NK-92 treated with Interleukin-12 subunit alpha and Interleukin-12 subunit beta, amount 100 ng/mL, for 24 hours (cell line): ENCODE measurements at regions not wholly inside any gene's neighbourhood (a gene's known extent, or its start where the extent isn't known, plus 50 kb on each side); places are given as distances from the start of the nearest gene placed in this dataset.
"Not testable (repeated sequence)": the region's sequence is repeated elsewhere in the genome, so short reads cannot be mapped to it uniquely, and the experiment has no call there.

ENCODE experiments used
- DNase-seq: peaks from one replicate; lab custom pipeline; 2025; lab: John Stamatoyannopoulos, UW

DNA sequence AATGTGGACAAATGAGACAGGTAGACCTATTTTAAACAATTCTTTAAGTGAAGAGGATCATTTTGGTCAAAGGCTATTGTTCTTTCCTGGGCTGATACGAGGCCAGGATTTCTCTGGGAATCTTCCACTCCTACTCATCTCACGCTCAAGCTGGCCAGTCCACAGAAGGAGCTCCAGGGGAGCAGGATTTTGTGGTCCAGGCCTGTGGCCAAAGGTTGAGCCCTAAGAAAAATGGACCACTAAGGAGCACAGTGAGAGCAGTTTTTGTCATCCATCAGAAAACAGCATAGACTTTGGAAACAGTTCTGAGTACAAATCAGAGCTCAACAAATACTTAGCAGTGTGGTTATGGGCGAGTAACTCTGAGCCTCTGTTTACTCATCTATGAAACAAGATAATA, 260.2 kb upstream of the RUNX1 start:
- no peak for DNase-seq

DNA sequence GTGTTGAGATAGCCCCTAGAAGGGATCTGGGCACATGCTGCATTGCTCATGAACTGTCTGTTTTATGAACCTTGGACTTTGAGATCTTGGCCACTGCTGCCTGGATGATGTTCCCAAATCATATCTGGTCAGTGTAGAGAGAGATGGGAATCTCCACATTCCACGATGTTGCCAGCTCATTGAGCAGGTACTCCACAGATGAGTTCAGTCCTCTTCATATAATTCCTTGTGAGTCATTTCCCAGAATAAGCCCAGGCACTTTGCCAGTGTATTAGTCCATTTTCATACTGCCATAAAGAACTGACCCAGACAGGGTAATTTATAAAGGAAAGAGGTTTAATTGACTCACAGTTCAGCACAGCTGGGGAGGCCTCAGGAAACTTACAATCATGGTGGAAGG, 254.0 kb upstream of the RUNX1 start:
- no peak for DNase-seq

DNA sequence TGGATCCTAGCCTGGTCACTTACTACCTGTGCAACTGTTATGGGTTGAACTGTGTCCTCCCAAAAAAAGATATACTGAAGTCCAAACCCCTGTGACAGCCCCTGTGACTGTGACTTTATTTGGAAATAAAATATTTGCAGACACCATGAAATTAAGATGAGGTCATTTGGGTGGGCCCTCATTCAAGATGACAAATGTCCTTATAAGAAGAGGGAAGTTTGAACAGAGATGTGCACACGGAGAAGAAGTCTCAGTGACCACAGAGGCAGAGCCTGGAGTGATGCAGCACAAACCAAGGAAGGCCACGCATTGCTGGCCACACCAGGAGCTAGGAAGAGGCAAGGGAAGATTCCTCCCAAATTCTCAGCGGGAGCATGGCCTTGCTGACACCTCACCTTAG, 249.7 kb upstream of the RUNX1 start:
- no peak for DNase-seq

DNA sequence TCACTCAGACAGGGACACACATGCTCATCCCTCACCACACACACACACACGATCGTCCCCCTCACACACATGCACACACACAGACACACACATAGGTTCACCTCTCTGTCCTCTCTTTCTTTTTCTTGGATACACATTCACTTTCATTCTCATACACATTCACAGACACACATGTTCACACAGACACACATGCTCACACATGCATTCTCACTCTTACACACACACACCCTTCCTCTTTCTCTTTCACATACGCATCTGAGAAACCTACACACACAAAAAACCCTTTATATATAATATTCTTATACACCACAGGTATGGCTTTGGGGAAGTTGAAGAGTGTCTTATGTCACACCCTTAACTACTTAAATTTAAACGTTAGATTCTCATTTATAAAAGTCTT, 248.6 kb upstream of the RUNX1 start:
- DNase-seq = no peak

DNA sequence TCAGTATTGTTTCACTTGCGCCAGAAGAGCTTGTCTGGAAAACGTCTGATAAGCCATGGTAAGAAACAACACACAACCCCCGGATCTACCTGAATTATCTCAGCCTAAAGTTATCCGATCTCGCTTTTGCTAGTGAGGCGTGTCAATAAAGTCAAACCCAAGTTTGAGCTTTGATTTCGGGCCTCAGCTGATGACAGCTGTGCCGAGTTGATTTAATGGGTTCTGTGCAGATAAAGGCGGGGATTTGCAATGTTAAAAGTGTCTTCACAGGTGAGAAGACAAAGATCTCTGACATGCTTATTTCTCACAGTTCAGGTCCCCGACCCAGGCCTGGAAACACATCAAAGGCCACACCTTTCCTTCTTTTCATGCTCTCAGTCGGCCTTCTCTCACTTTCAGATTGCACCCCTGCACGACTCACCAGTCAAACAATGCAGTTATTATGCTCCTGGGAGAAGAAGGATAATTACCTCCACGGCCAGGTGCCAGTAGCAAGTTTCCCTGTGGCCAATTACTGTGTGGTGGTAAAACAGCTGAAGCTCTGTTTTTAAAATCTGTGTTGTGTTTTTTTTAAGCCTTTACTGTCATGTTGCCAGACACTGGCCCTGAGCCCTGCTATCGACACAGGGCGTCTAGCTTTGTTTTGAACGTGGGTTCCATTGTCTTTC, 245.3 kb upstream of the RUNX1 start:
- DNase-seq = no peak

DNA sequence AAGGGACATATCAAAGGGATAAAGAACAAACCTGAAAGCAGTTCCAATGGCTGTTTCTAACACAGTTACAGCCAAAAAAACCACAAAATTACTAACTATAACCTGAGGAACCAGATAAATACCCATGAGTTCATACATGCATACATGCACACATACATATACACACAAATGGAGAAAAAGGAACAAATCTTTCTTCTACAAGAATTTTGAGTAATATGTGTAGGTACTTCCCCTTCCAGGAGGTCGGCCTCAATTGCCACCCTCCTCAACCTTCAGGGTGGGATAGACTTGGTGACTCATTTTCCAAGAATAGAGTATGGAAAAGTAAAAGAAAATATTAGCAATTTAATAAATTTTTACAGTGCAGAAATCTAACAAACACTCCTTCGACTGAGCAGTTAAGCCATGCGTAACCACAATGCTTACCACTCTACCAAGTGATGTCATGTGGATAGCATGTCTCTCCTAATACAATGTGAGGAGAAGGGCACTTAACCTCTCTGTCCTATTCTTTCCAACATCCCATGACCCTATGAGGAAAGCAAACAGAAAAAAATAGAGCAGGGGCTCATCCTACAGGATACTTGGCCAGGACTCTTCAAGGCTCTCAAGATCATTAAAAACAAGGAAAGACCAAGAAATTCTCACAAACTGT, 243.0 kb upstream of the RUNX1 start:
- no peak for DNase-seq

DNA sequence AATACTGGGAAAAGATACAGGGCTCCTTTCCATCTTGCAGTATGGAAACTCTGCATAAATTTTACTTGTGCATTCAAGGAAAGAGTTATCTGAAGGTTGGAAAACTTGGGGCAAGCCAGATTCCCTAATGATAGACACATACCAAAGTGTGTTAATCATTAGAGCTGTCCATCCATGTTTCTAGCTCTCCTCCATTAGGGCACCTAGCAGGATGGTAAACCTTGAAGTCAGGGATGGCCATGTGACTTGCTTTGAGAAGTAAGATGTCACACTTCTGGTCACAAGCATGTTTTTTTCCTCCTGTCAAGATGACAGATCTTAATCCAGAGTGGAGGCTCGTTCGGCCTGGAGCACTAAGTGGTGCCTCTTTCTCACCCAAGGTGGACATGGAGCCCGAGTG, 241.9 kb upstream of the RUNX1 start:
- DNase-seq = no peak

DNA sequence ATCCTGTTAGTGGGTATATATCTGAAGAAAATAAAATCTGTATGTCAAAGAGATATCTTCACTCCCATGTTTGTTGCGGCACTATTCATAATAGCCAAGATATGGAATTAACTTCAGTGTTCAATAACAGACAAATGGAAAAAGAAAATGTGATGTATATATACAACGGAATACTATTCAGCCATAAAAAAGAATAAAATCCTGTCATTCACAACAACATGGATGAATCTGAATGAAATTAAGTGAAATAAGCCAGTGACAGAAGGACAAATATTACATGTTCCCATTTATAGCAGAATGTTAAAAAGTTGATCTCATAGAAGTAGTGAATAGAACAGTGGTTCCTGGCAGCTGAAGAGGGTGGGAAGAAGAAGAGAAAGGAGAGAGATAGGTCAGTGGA, 239.1 kb upstream of the RUNX1 start:
- DNase-seq = no peak

DNA sequence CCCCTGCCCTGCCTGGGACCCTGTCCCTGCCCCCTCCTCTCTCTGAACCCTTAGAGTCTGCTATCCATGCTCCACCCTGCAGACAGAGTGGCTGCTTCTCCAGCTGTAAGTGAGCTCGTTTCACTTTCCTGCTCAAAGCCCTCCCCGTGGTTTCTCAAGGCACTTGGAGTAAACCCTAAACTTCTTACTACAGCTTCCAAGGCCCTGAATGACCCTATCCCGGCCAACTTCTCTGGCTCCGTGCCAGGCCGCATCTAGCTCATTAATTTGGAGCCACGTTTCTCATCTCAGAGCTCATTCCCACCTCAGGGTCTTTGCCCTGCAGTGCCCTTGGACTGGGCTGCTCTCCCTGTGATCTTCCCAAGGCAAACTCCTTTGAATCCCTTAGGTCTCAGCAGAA, 235.1 kb upstream of the RUNX1 start:
- no peak for DNase-seq

DNA sequence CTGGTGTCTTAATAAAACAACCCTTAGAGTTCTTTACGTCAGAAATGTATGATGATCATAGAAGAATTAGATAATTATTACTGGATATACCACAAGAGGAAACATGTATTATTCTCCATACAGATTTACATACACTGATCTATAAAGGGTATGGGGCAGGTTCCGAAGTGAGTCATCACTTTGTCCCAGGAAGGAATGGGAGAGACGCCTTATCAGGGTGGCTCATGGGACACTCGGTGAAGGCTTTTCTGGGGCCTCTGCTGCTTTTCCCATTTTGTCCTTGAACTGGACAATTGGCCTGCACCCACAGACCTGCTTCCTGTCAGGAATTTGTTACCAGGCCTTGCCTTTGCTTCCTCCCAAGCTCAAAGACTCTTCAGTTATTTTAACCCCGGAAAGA, 233.8 kb upstream of the RUNX1 start:
- no peak for DNase-seq

DNA sequence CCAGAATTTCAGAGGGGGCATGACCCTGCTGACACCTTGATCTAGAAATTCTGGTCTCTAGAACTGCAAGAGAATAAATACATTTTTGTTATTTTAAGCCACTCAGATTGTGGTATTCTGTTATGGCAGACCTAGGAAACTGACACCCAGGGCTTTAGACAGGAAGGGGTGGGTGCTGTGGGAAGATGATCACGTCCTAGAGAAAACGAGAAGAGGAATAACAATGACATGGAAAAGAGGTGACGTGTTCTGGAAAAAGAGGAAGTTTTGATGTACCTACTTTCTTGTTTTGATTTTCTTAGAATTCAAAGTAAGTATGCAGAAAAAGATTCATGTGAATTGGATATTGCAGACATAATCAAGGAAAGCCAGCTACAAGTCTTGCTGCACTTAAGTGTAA, 232.9 kb upstream of the RUNX1 start:
- no peak for DNase-seq

DNA sequence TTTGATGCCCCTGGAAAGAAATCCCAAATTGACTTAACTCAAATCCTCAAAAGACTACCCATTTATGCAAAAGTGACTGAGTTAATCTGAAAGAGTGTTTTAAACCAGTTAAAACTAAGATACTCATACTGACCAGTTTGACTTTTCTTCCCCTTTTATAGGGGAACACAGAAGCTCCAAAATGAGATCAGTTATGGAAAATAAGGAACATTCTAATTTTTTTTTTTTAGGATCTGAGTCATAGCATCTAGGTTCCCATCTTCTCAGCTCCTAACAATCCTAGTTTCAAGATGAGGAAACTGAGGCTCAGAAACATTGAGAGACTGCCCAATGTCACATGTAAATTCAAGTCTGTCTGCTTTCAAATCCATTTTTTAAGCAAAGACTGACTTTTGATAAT, 231.1 kb upstream of the RUNX1 start:
- no peak for DNase-seq

DNA sequence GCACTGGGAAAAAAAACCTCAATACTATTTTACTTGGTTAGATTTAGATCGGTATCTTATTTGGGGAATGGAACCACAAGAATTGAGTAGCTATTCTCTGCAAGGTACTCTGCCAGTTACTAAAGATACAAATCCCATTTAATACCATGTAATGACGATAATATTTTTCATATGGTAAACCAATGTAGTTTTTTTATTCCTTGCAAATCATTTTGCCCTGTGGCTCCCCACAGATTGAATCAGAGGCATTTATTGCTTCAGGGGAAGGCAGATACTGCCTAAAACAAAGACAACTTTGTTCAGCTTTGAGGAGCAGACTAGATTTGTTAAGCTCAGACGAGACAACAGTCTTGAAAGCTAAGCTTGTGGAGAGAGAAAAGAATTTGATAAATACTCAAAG, 226.7 kb upstream of the RUNX1 start:
- no peak for DNase-seq

DNA sequence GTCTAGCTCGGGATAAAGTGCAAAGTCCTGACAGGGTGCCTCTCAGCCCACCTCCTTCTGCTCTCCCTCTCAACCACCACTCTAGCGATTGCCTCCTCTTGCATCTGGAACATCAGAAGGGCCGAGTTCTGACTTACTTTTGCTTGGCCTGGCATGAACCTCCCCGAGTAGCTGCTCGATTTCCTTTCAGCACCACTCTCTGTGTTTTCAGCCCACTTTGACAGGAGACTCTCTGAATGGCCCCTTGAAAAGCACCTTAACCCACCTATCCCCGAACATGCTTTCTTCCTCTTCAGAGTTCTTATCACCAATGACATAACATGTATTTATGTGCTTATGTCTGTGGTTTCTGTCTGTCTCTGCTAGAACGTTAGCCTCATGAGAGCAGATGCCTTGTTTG, 225.8 kb upstream of the RUNX1 start:
- no peak for DNase-seq

DNA sequence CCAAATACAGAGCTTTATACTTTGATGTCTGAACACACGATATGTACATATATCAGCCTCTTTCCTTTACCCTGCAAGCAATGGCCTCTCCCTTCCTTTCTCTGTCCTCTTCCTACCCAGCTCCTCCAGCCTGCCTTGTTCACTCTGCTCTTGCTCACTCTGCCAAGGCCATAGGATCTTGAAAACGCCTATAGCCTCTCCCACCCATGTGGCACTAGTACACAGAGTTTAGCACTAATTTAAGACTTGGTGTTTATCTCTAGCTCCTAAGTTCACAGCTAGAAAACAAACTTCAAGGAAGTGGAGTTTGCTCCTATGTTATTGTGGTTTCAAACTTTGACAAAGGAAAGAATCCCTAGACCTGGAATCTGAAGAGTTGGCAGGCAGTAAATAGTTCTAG, 225.0 kb upstream of the RUNX1 start:
- no peak for DNase-seq

DNA sequence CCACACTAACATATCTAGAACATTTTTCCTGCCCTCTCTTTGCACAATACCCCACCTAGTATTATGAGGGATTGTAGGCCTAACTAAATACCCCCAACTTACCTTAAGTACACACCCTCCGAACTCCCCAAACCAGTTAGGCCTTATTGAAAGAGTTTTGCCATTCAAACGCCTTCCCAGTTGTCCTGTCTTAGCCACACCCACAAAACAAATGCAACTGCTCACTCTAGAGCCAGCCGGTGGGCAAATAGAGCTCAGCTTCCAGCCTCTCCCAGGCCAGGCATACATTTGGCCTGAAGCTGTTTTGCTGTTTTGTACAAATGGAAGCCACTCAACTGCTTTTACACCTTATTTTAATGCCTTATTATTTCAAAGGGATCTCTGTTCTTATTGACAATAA, 224.2 kb upstream of the RUNX1 start:
- no peak for DNase-seq

DNA sequence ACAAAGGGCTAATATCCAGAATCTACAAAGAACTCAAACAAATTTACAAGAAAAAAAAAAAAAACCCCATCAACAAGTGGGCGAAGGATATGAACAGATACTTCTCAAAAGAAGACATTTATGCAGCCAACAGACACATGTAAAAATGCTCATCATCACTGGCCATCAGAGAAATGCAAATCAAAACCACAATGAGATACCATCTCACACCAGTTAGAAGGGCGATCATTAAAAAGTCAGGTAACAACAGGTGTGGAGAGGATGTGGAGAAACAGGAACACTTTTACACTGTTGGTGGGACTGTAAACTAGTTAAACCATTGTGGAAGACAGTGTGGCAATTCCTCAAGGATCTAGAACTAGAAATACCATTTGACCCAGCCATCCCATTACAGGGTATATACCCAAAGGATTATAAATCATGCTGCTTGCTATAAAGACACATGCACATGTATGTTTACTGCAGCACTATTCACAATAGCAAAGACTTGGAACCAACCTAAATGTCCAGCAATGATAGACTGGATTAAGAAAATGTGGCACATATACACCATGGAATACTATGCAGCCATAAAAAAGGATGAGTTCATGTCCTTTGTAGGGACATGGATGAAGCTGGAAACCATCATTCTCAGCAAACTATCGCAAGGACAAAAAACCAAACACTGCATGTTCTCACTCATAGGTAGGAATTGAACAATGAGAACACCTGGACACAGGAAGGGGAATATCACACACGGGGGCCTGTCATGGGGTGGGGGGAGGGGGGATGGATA, 222.4 kb upstream of the RUNX1 start:
- not testable (repeated sequence) for DNase-seq

DNA sequence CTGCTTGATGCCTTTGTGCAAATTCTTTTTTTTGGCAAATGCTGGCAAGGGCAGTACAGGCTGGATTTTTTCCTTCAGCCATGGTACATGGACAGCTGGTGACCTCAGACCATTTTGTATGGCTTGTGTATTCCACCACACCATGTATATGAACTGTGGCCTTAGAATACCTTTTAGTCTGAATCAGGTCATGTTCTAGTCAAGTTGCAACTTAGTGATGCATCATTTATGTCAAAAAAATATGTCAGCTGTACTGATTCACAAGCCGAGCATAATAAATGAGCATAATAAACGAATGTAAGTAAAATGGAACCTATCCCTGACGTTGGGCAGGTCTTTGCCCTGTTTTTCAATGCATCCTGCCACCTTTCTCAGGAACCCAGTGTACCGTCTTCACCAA, 219.7 kb upstream of the RUNX1 start:
- no peak for DNase-seq

DNA sequence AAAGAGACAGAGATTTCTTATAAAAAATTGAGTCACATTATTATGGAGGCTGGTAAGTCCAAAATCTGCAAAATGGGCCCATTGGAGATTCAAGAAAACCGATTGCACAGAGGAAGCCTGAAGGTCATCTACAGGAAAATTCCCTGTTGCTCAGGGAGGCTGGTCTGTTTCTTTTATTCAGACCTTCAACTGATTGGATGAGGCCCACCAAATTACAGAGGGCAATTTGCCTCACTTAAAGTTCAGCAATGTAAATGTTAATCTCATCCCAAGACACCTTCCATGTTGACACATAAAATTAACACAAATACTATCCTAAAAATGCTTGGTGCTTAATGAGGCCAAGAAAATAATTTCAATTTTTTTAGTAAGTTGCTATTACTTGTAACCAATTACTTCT, 219.2 kb upstream of the RUNX1 start:
- DNase-seq = no peak

DNA sequence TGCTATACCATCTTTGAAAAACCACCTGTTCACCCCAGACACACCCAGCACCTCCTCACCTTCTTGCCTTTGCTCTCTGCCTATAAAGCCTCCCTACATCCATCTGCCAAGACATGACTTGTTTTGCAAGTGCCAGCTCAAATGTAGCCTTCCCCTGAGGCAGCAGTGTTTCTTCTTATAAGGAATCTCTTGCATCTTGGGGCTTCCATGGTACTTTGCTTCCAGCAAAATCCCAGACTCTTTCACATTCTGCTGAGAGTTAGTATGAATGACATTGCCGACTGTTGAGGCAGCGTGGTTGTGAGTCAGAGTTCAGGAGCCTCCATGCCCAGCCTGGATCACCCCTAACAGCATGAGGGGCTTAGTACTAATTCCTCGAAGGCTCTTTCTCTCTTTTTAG, 217.4 kb upstream of the RUNX1 start:
- DNase-seq = no peak

DNA sequence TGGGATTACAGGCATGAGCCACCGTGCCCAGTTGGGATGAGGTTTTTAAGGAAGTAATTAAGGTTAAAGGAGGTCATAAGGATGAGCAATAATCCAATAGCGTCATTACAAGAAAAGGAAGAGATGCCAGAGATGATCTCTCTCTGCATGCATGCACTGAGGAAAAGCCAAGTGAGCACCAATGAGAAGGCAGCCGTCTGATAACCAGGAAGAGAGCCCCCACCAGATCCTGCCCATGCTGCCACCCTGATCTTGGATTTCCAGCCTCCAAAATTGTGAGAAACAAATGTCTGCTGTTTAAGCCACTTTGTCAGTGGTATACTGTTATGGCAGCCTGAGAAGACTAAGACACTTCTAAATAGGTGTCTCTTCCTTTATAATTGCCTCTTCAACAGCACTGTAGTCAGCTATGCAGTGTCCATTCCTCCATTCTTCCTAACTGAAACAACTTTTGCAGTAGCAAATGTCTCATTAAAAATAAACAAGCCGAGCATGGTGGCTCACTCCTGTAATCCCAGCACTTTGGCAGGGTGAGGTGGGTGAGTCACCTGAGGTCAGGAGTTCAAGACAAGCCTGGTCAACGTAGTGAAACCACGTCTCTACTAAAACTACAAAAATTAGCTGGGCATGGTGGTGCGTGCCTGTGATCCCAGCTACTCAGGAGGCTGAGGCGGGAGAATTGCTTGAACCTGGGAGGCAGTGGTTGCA, 216.2 kb upstream of the RUNX1 start:
- no peak for DNase-seq

DNA sequence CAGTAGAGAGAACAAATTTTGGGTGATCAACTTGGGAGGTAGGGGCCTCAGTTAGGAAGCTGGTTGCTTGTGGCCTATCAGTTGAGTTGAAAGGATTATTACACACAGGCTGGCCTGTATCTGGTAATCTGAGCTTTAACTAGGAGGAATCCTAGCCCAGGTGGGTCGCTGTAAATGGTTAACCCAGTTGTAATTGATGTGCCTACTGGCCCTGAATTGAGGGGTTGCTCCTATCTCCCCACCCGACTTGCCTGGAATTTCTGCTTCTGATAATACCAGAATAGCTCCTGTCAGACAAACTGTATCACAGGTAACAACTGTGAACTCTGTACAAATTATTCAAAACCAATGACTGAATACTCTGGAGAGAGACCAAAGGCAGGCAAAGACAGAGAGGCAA, 210.4 kb upstream of the RUNX1 start:
- DNase-seq = no peak

DNA sequence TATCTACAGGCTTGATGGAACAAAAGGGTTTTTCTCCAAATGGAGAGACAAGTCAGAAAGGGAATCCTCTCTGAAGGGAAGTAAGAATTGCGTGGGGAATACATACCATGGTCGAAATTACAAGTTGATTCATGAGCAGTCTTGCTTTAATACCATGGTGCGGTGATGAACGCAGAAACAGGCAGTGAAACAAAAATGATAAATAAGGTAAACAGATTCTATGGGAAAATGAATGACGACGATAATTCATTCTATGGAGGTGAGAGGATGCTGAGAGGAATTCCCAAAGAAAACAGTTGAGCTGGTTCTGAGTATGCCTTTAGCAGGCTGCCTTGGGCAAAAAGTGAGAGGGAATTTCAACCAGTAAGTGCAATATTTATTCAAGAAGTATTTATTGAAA, 209.4 kb upstream of the RUNX1 start:
- DNase-seq = no peak
